ENCODE measurements at regions not wholly inside any gene's neighbourhood (a gene's known extent, or its start where the extent isn't known, plus 50 kb on each side); places are given as distances from the start of the nearest gene placed in this dataset.

GRCh38 chr13:111510502-111511218, 190.2 kb downstream of the TEX29 start:
- no peak for TF ChIP-seq EZH2phosphoT487 (conservative IDR thresholded peaks at IDR 0.05; ENCODE audit: low read length)
- TF ChIP-seq CTCF (IDR thresholded peaks at IDR 0.05; ENCODE audit: insufficient read depth, low read length, poor library complexity, severe bottlenecking): no peak

GRCh38 chr13:111511219-111511732, 190.8 kb downstream of the TEX29 start:
- TF ChIP-seq EZH2phosphoT487 (conservative IDR thresholded peaks at IDR 0.05; ENCODE audit: low read length) (no peak), CTCF (IDR thresholded peaks at IDR 0.05; ENCODE audit: insufficient read depth, low read length, poor library complexity, severe bottlenecking) (no peak)
- no peaks in the 10 kb centered on the region for H3K9me2 ChIP-seq (replicated peaks; ENCODE audit: insufficient read depth, low read length)

More at GRCh38 chr13:111510502-111511218, 190.2 kb downstream of the TEX29 start:
- Histone ChIP-seq H3K79me2 (ENCODE audit: insufficient read depth, low read length) (no peaks in the 10 kb centered on the region), H3K9ac (ENCODE audit: low read length) (no peak overlapping the region), H3F3A (ENCODE audit: insufficient read depth) (no peaks in the 10 kb centered on the region), H3K36me3 (ENCODE audit: low read length) (no peaks in the 10 kb centered on the region), H3K9me2 (replicated peaks; ENCODE audit: insufficient read depth, low read length) (no peaks in the 10 kb centered on the region), H3K27ac (ENCODE audit: low read depth, low read length) (no peak overlapping the region), H4K20me1 (ENCODE audit: low read depth, low read length) (no peaks in the 10 kb centered on the region), H2AFZ (ENCODE audit: low read depth, low read length, severe bottlenecking) (no peak overlapping the region), H3K4me2 (ENCODE audit: low read depth, low read length, poor library complexity, severe bottlenecking) (no peak overlapping the region), H3K27me3 (ENCODE audit: low read length) (no peaks in the 10 kb centered on the region), H3K4me3 (ENCODE audit: insufficient read depth, low read length, poor library complexity, severe bottlenecking) (no peak overlapping the region), H3K9me3 (ENCODE audit: insufficient read depth, low read length) (no peaks in the 10 kb centered on the region)

GRCh38 chr13:111511805-111512504, 191.5 kb downstream of the TEX29 start:
- no peak overlapping the region for H3K27ac ChIP-seq (ENCODE audit: low read depth, low read length)
- H3K4me3 ChIP-seq (ENCODE audit: insufficient read depth, low read length, poor library complexity, severe bottlenecking): no peak overlapping the region
- TF ChIP-seq EZH2phosphoT487 (conservative IDR thresholded peaks at IDR 0.05; ENCODE audit: low read length): no peak
- TF ChIP-seq CTCF (IDR thresholded peaks at IDR 0.05; ENCODE audit: insufficient read depth, low read length, poor library complexity, severe bottlenecking): no peak
- H3F3A ChIP-seq (ENCODE audit: insufficient read depth): no peaks in the 10 kb centered on the region
- H3K36me3 ChIP-seq (ENCODE audit: low read length): no peaks in the 10 kb centered on the region
- H3K9ac ChIP-seq (ENCODE audit: low read length): no peak overlapping the region
- no peaks in the 10 kb centered on the region for H3K9me3 ChIP-seq (ENCODE audit: insufficient read depth, low read length)
- no peak overlapping the region for H3K4me2 ChIP-seq (ENCODE audit: low read depth, low read length, poor library complexity, severe bottlenecking)
- H4K20me1 ChIP-seq (ENCODE audit: low read depth, low read length): no peaks in the 10 kb centered on the region
- no peaks in the 10 kb centered on the region for H3K79me2 ChIP-seq (ENCODE audit: insufficient read depth, low read length)
- no peaks in the 10 kb centered on the region for H3K27me3 ChIP-seq (ENCODE audit: low read length)
- no peaks in the 10 kb centered on the region for H3K9me2 ChIP-seq (replicated peaks; ENCODE audit: insufficient read depth, low read length)
- H2AFZ ChIP-seq (ENCODE audit: low read depth, low read length, severe bottlenecking): no peak overlapping the region

More at GRCh38 chr13:111511219-111511732, 190.8 kb downstream of the TEX29 start:
- H2AFZ ChIP-seq (ENCODE audit: low read depth, low read length, severe bottlenecking): no peak overlapping the region
- no peak overlapping the region for H3K4me2 ChIP-seq (ENCODE audit: low read depth, low read length, poor library complexity, severe bottlenecking)
- no peak overlapping the region for H3K4me3 ChIP-seq (ENCODE audit: insufficient read depth, low read length, poor library complexity, severe bottlenecking)
- no peaks in the 10 kb centered on the region for H4K20me1 ChIP-seq (ENCODE audit: low read depth, low read length)
- no peaks in the 10 kb centered on the region for H3F3A ChIP-seq (ENCODE audit: insufficient read depth)
- no peaks in the 10 kb centered on the region for H3K9me3 ChIP-seq (ENCODE audit: insufficient read depth, low read length)
- no peaks in the 10 kb centered on the region for H3K36me3 ChIP-seq (ENCODE audit: low read length)
- no peaks in the 10 kb centered on the region for H3K27me3 ChIP-seq (ENCODE audit: low read length)
- no peaks in the 10 kb centered on the region for H3K79me2 ChIP-seq (ENCODE audit: insufficient read depth, low read length)
- H3K27ac ChIP-seq (ENCODE audit: low read depth, low read length): no peak overlapping the region
- no peak overlapping the region for H3K9ac ChIP-seq (ENCODE audit: low read length)
